Right forelimb (tissue), 1 donor: ENCODE measurements at regions not wholly inside any gene's neighbourhood (a gene's known extent, or its start where the extent isn't known, plus 50 kb on each side); places are given as distances from the start of the nearest gene placed in this dataset.
"Not testable (repeated sequence)": the region's sequence is repeated elsewhere in the genome, so short reads cannot be mapped to it uniquely, and the experiment has no call there.

Experiments
- DNase-seq: peaks from one replicate; pipeline ENCODE4 v3.0.0-alpha.2; 2018

- no peak for DNase-seq
Measured at GRCh38 chr10:11663763-11664555, 52.5 kb upstream of the USP6NL start.

- DNase-seq, result not testable (repeated sequence)
Measured at GRCh38 chr10:11663126-11663515, 51.7 kb upstream of the USP6NL start.

GRCh38 chr10:11661441-11661840 is 50.0 kb upstream of the USP6NL start:
- DNase-seq, result no peak
